HepG2 (cell line): ENCODE measurements at regions not wholly inside any gene's neighbourhood (a gene's known extent, or its start where the extent isn't known, plus 50 kb on each side); places are given as distances from the start of the nearest gene placed in this dataset.

ENCODE experiments used
- ATAC-seq: fragments of 200-7000 bp; cut with Tn5 transposase; 3 replicates; pipeline ENCODE4 v1.9.1; 2020; ENCODE audit warnings: mild to moderate bottlenecking, moderate library complexity
- BruUV-seq: library from RNA; stranded (reverse); fragments of 400-500 nt; replicated peaks from 2 replicates; lab custom pipeline; 2021; lab: Mats Ljungman, UMichigan
- CTCF ChIA-PET: fragments of 300-600 bp; formaldehyde crosslinking; extraction: SDS; loops from one replicate; lab custom pipeline; 2021; ENCODE audit warnings: low total read pairs, inconsistent platforms, low intra/inter-chr PET ratio; lab: Yijun Ruan, JAX
- POLR2A ChIA-PET: fragments of 350-600 bp; sonication (Branson Sonifier 250); formaldehyde crosslinking; loops from one replicate; lab custom pipeline; 2020; ENCODE audit warnings: antibody characterized with exemption, inconsistent platforms; lab: Yijun Ruan, JAX
- DNase-seq: peaks from one replicate; pipeline ENCODE4 v3.0.0-alpha.2; 2015; ENCODE audit warnings: low spot score
- FAIRE-seq: peaks from 3 replicates; lab custom pipeline; 2011; peaks lifted over from hg19 to GRCh38; lab: Jason Lieb, UNC
- H2AFZ ChIP-seq: one replicate; pipeline ENCODE4 v1.6.1; 2011; ENCODE audit warnings: low read length, inconsistent platforms
- H3K27ac ChIP-seq: fragments of 300-600 bp; 3 replicates; pipeline ENCODE4 v1.8.0; 2011; ENCODE audit warnings: mixed run types, mild to moderate bottlenecking, mixed read lengths, low read length, inconsistent platforms; ENCODE audit not compliant: insufficient read depth; ENCODE audit errors: extremely low read length
- H3K27me3 ChIP-seq, 2 experiments: fragments of 200-600 bp in 1 of 2; 2 replicates in 1 of 2; 3 replicates in 1 of 2; pipeline versions ENCODE4 v1.6.0 to v1.8.0; 2011; ENCODE audit warnings: low read length in 2 of 2, mild to moderate bottlenecking in 2 of 2, moderate library complexity in 2 of 2, inconsistent platforms in 1 of 2; ENCODE audit not compliant: insufficient read depth in 2 of 2, control insufficient read depth in 1 of 2
- H3K36me3 ChIP-seq, 2 experiments: fragments of 200-600 bp in 1 of 2; replicated peaks in 1 of 2; 2 replicates in 1 of 2; 3 replicates in 1 of 2; pipeline versions ENCODE4 v1.5.1 to v1.8.0; 2011; ENCODE audit warnings: low read length in 2 of 2, inconsistent platforms in 1 of 2; ENCODE audit not compliant: insufficient read depth in 2 of 2, control insufficient read depth in 1 of 2
- H3K4me1 ChIP-seq: 2 replicates; pipeline ENCODE4 v1.5.1; 2012; ENCODE audit warnings: low read length, inconsistent platforms; ENCODE audit not compliant: insufficient read depth
- H3K4me2 ChIP-seq: 2 replicates; pipeline ENCODE4 v1.6.0; 2011; ENCODE audit warnings: low read depth, low read length, inconsistent platforms
- H3K4me3 ChIP-seq, 3 experiments: fragments of 200-600 bp in 1 of 3; sonication (generic), shearing (Covaris generic) in 1 of 3; replicated peaks in 1 of 3; 2 replicates each; pipeline ENCODE4 v1.5.1; 2011 to 2016; ENCODE audit warnings: low read length in 3 of 3, inconsistent platforms in 2 of 3, low read depth in 2 of 3, mild to moderate bottlenecking in 2 of 3, control low read depth in 1 of 3, mixed read lengths in 1 of 3; ENCODE audit not compliant: insufficient read depth in 1 of 3
- H3K79me2 ChIP-seq: one replicate; pipeline ENCODE4 v1.6.1; 2011; ENCODE audit warnings: low read length, inconsistent platforms; ENCODE audit not compliant: insufficient read depth
- H3K9ac ChIP-seq: 2 replicates; pipeline ENCODE4 v1.6.0; 2011; ENCODE audit warnings: mild to moderate bottlenecking, low read depth, low read length, inconsistent platforms; ENCODE audit not compliant: insufficient read depth
- H3K9me3 ChIP-seq: 2 replicates; pipeline ENCODE4 v1.5.1; 2012; ENCODE audit warnings: mild to moderate bottlenecking, low read length
- H4K20me1 ChIP-seq: 2 replicates; pipeline ENCODE4 v1.6.0; 2011; ENCODE audit warnings: inconsistent platforms, mild to moderate bottlenecking, low read length, moderate library complexity; ENCODE audit not compliant: insufficient read depth
- CCAR2 ChIP-seq: fragments of 200-400 bp; formaldehyde crosslinking; optimal IDR thresholded peaks from 2 replicates; pipeline ENCODE3; 2018; ENCODE audit warnings: low read depth, mild to moderate bottlenecking, low read length, moderate library complexity
- JARID2 ChIP-seq: sonication (generic); formaldehyde crosslinking; IDR thresholded peaks from 2 replicates; pipeline ENCODE4 v1.8.1; 2023; ENCODE audit warnings: missing genetic modification reagents, inconsistent platforms; ENCODE audit not compliant: insufficient replicate concordance
- MEIS1 ChIP-seq: sonication (generic); formaldehyde crosslinking; IDR thresholded peaks from 2 replicates; pipeline ENCODE4 v1.9.0; 2021; ENCODE audit warnings: mild to moderate bottlenecking, missing genetic modification reagents, moderate library complexity, borderline replicate concordance
- NFE2 ChIP-seq: sonication (generic); formaldehyde crosslinking; IDR thresholded peaks from 2 replicates; pipeline ENCODE4 v1.4.0; 2020; ENCODE audit warnings: missing genetic modification reagents
- PAF1 ChIP-seq: IDR thresholded peaks from 2 replicates; pipeline ENCODE4 v1.6.1; 2016; ENCODE audit warnings: missing genetic modification reagents, missing compliant biosample characterization
- RBM22 ChIP-seq: fragments of 200-400 bp; formaldehyde crosslinking; optimal IDR thresholded peaks from 2 replicates; pipeline ENCODE3; 2017; ENCODE audit warnings: mild to moderate bottlenecking, low read length, moderate library complexity
- SCMH1 ChIP-seq: sonication (generic); formaldehyde crosslinking; IDR thresholded peaks from 2 replicates; pipeline ENCODE4 v1.9.0; 2021; ENCODE audit warnings: missing genetic modification reagents, mild to moderate bottlenecking, borderline replicate concordance
- SPEN ChIP-seq: sonication (generic); formaldehyde crosslinking; IDR thresholded peaks from 2 replicates; pipeline ENCODE4 v1.5.1; 2020; ENCODE audit warnings: low read depth, mild to moderate bottlenecking, missing genetic modification reagents
- STAG1 ChIP-seq: sonication (generic); formaldehyde crosslinking; IDR thresholded peaks from 2 replicates; pipeline ENCODE4 v1.4.0; 2020; ENCODE audit warnings: missing genetic modification reagents
- WIZ ChIP-seq: sonication (generic); formaldehyde crosslinking; IDR thresholded peaks from 2 replicates; pipeline ENCODE4 v1.5.1; 2020; ENCODE audit warnings: mild to moderate bottlenecking, missing genetic modification reagents
- ZNF101 ChIP-seq: sonication (generic); formaldehyde crosslinking; IDR thresholded peaks from 2 replicates; pipeline ENCODE4 v1.4.0; 2020; ENCODE audit warnings: mild to moderate bottlenecking, low read depth, missing genetic modification reagents, borderline replicate concordance
- ZNF713 ChIP-seq: sonication (generic); formaldehyde crosslinking; IDR thresholded peaks from 2 replicates; pipeline ENCODE4 v1.4.0; 2020; ENCODE audit warnings: mild to moderate bottlenecking, missing genetic modification reagents
- ZNF737 ChIP-seq: sonication (generic); formaldehyde crosslinking; IDR thresholded peaks from 2 replicates; pipeline ENCODE4 v1.5.0; 2020; ENCODE audit warnings: missing genetic modification reagents, mild to moderate bottlenecking, borderline replicate concordance
- ZNF75D ChIP-seq: sonication (generic); formaldehyde crosslinking; IDR thresholded peaks from 2 replicates; pipeline ENCODE4 v1.8.1; 2023; ENCODE audit warnings: missing genetic modification reagents, mild to moderate bottlenecking, borderline replicate concordance
- ZSCAN12 ChIP-seq: sonication (generic); formaldehyde crosslinking; IDR thresholded peaks from 2 replicates; pipeline ENCODE4 v1.9.0; 2021; ENCODE audit warnings: mild to moderate bottlenecking, missing genetic modification reagents
- WGBS: methylation state at CpG from one replicate; pipeline ENCODE4 v1.1.6; 2017; ENCODE audit warnings: low lambda C conversion rate; 5-methylcytosine and 5-hydroxymethylcytosine counted together
- in situ Hi-C: cut with HindIII; loops from 2 replicates; pipeline ENCODE4 v1.10.0; 2017; ENCODE audit warnings: low pct_unique_long_range_greater_than_20kb; ENCODE audit not compliant: extremely low pct_ligation_motif_present
- intact Hi-C: fragments of 100-400 bp; cut with micrococcal nuclease; formaldehyde crosslinking; loops from one replicate; pipeline ENCODE4 v1.10.0; 2022; ENCODE audit not compliant: unreplicated experiment
- TF ChIP-seq, protein P1 (sequence below), 2 experiments: sonication (generic) in 1 of 2; formaldehyde crosslinking in 1 of 2; IDR thresholded peaks; 2 replicates each; pipeline versions ENCODE4 v1.5.1 to v1.6.1; 2011 to 2020; ENCODE audit warnings: borderline replicate concordance in 1 of 2, low read depth in 1 of 2, low read length in 1 of 2, mild to moderate bottlenecking in 1 of 2, missing genetic modification reagents in 1 of 2, moderate library complexity in 1 of 2
- TF ChIP-seq, protein P2 (sequence below): sonication (generic); formaldehyde crosslinking; IDR thresholded peaks from 2 replicates; pipeline ENCODE4 v1.8.1; 2023; ENCODE audit warnings: mild to moderate bottlenecking, missing genetic modification reagents
- TF ChIP-seq, protein P3 (sequence below): sonication (generic); formaldehyde crosslinking; IDR thresholded peaks from 2 replicates; pipeline ENCODE4 v1.5.0; 2020; ENCODE audit warnings: mild to moderate bottlenecking, missing genetic modification reagents, moderate library complexity

DNA sequence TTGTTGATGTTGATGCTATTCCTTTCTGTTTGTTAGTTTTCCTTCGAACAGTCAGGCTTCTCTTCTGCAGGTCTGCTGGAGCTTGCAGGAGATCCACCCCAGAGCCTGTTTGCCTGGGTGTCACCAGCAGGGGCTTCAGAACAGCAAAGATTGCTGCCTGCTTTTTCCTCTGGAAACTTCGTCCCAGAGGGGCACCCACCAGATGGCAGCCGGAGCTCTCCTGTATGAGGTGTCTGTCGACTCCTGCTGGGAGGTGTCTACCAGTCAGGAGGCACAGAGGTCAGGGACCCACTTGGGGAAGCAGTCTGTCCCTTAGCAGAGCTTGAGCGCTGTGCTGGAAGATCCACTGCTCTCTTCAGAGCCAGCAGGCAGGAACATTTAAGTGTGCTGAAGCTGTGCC lies 303.2 kb downstream of the ZIC1 start:
- TF ChIP-seq, protein P1, sequence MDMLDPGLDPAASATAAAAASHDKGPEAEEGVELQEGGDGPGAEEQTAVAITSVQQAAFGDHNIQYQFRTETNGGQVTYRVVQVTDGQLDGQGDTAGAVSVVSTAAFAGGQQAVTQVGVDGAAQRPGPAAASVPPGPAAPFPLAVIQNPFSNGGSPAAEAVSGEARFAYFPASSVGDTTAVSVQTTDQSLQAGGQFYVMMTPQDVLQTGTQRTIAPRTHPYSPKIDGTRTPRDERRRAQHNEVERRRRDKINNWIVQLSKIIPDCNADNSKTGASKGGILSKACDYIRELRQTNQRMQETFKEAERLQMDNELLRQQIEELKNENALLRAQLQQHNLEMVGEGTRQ (IDR thresholded peaks at IDR 0.05; ENCODE audit: low read depth, low read length): no peak
- TF ChIP-seq, protein P1 (CRISPR knock-in tag; IDR thresholded peaks at IDR 0.05; ENCODE audit: borderline replicate concordance): no peak
- TF ChIP-seq SPEN (CRISPR knock-in tag) (no peak), ZNF75D (CRISPR knock-in tag) (no peak), CCAR2 (no peak), ZSCAN12 (CRISPR knock-in tag) (no peak), ZNF101 (CRISPR knock-in tag) (no peak), NFE2 (CRISPR knock-in tag) (no peak), ZNF737 (no peak), SCMH1 (CRISPR knock-in tag) (no peak), RBM22 (no peak), JARID2 (no peak), ZNF713 (CRISPR knock-in tag) (no peak), WIZ (CRISPR knock-in tag) (no peak), PAF1 (CRISPR knock-in tag) (no peak), MEIS1 (CRISPR knock-in tag) (no peak), STAG1 (CRISPR knock-in tag) (peak; percentile 24; the same call in 1 of the 2 replicates)
- TF ChIP-seq, protein P2, sequence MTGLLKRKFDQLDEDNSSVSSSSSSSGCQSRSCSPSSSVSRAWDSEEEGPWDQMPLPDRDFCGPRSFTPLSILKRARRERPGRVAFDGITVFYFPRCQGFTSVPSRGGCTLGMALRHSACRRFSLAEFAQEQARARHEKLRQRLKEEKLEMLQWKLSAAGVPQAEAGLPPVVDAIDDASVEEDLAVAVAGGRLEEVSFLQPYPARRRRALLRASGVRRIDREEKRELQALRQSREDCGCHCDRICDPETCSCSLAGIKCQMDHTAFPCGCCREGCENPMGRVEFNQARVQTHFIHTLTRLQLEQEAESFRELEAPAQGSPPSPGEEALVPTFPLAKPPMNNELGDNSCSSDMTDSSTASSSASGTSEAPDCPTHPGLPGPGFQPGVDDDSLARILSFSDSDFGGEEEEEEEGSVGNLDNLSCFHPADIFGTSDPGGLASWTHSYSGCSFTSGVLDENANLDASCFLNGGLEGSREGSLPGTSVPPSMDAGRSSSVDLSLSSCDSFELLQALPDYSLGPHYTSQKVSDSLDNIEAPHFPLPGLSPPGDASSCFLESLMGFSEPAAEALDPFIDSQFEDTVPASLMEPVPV (CRISPR knock-in tag): no peak
- TF ChIP-seq, protein P3, sequence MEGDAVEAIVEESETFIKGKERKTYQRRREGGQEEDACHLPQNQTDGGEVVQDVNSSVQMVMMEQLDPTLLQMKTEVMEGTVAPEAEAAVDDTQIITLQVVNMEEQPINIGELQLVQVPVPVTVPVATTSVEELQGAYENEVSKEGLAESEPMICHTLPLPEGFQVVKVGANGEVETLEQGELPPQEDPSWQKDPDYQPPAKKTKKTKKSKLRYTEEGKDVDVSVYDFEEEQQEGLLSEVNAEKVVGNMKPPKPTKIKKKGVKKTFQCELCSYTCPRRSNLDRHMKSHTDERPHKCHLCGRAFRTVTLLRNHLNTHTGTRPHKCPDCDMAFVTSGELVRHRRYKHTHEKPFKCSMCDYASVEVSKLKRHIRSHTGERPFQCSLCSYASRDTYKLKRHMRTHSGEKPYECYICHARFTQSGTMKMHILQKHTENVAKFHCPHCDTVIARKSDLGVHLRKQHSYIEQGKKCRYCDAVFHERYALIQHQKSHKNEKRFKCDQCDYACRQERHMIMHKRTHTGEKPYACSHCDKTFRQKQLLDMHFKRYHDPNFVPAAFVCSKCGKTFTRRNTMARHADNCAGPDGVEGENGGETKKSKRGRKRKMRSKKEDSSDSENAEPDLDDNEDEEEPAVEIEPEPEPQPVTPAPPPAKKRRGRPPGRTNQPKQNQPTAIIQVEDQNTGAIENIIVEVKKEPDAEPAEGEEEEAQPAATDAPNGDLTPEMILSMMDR (CRISPR knock-in tag): peak; percentile 29
- TF ChIP-seq, all 625 proteins: peak for 2
- CTCF ChIA-PET: no interaction called here
- intact Hi-C loops: no loop called here
- in situ Hi-C loops: no loop called here
- Histone ChIP-seq H3K4me1 (peaks cover 27% of the 10 kb centered on the region), H3K4me2 (peak overlapping the region; percentile 27; the same call in 1 of the 2 replicates), H3K4me3 (no peak overlapping the region), H3K27ac (no peak overlapping the region), H3K36me3 (no peaks in the 10 kb centered on the region), H2AFZ (no peak overlapping the region), H3K27me3 (no peaks in the 10 kb centered on the region), H3K9me3 (no peaks in the 10 kb centered on the region), H3K9ac (no peak overlapping the region), H3K79me2 (no peaks in the 10 kb centered on the region), H4K20me1 (no peaks in the 10 kb centered on the region)
- DNase-seq (peak; percentile 3), ATAC-seq (peak; percentile 36; the same call in 2 of the 3 replicates), FAIRE-seq (no peak)
- BruUV-seq: no TSS peak
- WGBS: 12% methylated on average over 3 of the region's 5 CpGs
- POLR2A ChIA-PET: no interaction called here
